ENCODE measurements at regions not wholly inside any gene's neighbourhood (a gene's known extent, or its start where the extent isn't known, plus 50 kb on each side); places are given as distances from the start of the nearest gene placed in this dataset.
"Not testable (repeated sequence)": the region's sequence is repeated elsewhere in the genome, so short reads cannot be mapped to it uniquely, and the experiment has no call there.

DNA sequence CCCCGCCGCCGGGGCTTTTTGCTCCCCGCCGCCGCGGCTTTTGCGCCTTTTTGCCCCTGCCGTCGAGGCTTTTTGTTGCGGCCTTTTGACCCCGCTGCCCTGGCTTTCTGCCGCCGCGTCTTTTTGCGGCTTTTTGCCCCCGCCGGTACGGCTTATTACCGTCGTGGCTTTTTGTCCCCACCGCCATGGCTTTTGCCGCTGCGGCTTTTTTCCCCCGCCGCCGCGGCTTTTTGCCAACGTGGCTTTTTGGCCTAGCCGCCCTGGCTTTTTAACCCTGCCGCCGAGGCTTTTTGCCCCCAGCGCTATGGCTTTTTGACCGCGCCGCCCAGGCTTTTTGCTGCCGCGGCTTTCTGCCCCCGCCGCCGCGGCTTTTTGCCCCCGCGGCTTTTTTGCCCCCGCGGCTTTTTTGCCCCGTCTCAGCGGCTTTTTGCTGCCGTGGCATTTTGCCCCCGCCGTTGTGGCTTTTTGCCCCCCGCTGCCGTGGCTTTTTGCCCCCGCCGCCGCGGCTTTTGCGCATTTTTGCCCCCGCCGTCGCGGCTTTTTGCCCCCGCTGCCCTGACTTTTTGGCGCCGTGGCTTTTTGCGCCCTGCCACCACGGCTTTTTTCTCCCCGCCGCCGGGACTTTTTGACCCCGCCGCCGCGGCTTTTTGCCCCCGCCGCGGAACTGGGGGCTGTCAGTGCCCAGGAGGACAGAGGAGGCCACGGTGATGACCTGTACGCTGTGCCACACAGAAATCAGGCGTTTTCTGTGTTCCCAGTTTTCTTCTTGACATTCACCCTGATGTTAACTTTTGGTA, 4828.5 kb upstream of the OR11H1 start:
- TF ChIP-seq, protein P1, sequence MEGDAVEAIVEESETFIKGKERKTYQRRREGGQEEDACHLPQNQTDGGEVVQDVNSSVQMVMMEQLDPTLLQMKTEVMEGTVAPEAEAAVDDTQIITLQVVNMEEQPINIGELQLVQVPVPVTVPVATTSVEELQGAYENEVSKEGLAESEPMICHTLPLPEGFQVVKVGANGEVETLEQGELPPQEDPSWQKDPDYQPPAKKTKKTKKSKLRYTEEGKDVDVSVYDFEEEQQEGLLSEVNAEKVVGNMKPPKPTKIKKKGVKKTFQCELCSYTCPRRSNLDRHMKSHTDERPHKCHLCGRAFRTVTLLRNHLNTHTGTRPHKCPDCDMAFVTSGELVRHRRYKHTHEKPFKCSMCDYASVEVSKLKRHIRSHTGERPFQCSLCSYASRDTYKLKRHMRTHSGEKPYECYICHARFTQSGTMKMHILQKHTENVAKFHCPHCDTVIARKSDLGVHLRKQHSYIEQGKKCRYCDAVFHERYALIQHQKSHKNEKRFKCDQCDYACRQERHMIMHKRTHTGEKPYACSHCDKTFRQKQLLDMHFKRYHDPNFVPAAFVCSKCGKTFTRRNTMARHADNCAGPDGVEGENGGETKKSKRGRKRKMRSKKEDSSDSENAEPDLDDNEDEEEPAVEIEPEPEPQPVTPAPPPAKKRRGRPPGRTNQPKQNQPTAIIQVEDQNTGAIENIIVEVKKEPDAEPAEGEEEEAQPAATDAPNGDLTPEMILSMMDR (IDR thresholded peaks at IDR 0.05) = not testable (repeated sequence)
- TF ChIP-seq POLR2A (IDR thresholded peaks at IDR 0.05) = not testable (repeated sequence)

All from esophagus squamous epithelium (tissue), 4 donors.